Limb (tissue), 2 donors: ENCODE measurements at regions not wholly inside any gene's neighbourhood (a gene's known extent, or its start where the extent isn't known, plus 50 kb on each side); places are given as distances from the start of the nearest gene placed in this dataset.

ENCODE experiments used
- DNase-seq, 2 donors: peaks; one replicate each; pipeline ENCODE4 v3.0.0-alpha.2; 2016; ENCODE audit errors: extremely low spot score in 2 of 2

DNA sequence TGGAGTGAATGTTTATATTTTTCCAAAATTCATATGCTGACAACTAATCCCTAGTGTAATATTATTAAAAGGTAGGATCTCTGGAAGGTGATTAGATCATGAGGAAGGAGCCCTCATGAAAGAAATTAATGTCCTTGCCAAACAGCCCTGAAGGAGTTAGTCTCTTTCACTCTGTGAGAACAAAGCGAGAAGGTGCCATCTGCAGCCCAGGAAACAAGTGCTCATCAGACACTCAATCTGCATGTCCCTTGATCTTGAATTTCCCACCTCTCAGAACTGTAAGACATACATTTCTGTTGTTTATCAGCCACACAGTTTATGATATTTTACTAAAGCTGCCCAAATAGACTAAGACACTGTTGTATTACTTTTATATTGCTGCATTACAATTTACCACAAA lies 1283.4 kb downstream of the PCDH7 start:
- no peak for DNase-seq

DNA sequence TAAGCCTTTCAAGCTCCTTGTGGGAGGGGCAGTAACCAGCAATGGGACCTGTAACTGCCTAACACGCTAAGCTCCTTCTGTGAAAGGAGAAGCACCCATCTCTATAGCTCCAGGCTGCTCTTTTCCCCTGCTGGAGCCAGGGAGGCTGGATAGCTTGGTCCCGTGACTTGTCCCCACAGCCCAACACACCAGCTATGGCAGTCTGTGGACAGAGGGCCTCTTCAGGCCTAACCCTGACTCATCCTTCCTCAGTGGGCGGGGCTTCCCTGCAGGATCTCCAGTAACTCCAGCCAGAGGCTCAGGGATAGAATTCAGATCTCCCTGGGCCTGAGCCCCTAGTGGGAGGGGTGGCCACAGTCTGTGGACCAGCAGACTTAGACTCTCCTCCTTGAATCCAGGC lies 1290.1 kb downstream of the PCDH7 start:
- no peak for DNase-seq

DNA sequence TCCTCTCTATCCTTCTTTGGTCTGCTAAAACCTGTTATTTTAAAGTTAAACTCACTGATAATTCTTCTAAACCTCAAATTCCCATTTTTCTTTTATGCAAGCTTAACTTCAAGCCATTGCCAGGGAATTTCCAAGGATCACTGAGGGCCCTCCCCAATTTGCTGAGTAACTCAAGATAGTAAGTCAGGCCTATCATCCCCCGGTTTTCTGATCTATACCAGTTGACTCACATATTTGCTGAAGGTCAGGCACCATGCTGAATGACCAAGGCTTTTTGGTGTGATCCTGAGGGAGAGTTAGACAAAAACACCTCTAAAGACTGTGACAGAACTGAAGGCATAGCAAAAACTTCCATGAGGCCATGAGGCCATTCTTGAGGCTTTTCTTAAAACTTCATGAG lies 1301.9 kb downstream of the PCDH7 start:
- no peak for DNase-seq

DNA sequence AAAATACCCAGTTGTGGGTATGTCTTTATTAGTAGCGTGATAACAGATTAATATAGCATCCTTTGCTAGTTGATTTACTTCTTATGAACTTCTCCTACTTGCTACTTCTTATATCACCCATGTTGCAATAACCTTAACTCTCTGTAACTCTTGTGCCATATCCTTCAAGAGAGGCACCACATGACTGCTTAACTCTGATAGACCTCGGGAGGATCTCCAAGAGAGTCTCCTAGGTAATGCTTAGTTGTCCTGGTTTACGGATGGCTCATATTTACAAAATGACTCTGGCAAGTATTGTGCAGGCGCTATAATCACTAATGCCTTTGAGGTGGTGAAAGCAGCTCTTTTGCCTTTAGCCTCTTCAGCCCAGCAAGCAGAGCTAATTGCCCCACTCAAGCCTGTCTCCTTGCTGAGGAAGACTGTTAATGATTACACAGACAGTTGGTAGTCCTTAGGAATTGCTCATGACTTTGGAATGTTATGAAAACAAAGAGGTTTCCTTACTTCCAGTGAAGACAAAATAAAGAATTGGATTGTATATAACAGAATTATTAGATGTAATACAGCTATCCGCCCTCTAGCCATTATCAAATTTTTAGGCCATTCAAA lies 1305.8 kb downstream of the PCDH7 start:
- no peak for DNase-seq

DNA sequence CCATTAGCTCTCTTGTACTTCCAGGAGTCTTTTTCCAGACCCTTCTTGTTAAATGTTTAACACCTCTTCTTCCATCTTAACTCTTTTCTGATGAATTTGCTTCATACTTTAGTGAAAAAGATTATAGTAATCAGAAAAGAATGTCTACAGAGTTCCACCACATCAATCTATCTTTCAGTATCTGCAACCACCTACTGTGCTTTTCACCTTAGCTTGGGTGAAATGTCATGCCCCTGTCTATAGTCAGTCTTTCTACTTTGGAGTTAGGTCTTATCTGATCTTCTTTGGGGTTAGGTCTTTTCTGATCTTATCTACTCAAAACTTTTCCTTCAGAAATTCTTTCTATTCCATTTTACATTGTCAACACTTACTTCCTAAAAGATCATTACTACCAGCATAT lies 1310.2 kb downstream of the PCDH7 start:
- DNase-seq: no peak

DNA sequence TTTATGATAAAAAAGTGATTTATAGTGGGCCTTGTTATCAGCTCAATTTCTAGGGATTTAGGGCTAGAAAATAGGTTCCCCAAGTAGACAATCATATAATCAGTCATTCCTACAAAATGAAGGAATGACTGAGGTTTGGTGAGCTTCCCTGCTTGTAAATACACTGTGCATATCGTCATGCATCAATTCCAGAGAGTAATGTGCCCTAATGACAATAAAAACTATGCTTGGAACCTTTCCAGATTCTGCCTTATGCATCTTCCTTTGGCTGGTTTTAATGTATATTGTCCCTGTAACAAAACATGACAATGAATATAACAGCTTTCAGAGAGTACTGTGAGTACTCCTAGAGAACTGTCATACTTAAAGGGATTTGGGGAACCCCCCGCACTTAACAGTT lies 1310.9 kb downstream of the PCDH7 start:
- no peak for DNase-seq

DNA sequence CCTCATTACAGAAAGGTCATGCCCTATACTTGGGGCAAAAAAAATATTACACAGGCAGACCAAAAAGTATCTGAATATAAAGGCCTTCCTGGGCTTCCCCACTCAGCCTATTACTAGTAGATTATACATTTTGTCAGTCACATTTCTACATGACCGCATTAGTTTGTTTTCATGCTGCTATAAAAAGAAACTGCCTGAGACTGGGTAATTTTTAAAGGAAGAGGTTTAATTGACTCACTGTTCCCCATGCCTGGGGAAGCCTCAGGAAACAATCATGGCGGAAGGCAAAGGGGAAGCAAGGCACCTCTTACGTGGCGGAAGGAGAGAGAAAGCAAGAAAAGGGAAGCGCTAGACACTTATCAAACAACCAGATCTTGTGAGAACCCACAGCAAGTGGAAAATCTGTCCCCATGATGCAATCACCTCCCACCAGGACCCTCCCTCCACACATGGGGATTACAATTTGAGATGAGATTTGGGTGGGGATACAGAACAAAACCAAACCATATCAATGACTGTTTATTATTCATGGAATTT lies 1312.0 kb downstream of the PCDH7 start:
- DNase-seq: no peak

DNA sequence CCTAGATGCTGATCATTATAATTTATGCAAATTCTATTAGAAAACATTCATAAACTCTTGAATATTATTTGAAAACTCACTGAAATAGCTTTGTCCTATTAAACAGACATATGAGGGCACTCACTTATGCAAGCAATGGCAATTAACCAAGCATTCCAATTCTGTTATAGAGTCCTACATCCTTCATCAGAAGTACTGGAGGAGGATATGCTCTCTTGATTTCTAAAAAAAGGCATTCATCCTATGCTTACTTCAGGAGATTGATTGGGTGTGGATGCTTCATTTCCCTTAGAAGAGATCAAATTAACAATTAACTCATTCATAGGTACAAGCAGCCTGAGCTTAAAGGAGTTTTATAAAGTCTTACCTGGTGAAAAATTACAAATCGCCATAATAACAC lies 1317.2 kb downstream of the PCDH7 start:
- DNase-seq: no peak

DNA sequence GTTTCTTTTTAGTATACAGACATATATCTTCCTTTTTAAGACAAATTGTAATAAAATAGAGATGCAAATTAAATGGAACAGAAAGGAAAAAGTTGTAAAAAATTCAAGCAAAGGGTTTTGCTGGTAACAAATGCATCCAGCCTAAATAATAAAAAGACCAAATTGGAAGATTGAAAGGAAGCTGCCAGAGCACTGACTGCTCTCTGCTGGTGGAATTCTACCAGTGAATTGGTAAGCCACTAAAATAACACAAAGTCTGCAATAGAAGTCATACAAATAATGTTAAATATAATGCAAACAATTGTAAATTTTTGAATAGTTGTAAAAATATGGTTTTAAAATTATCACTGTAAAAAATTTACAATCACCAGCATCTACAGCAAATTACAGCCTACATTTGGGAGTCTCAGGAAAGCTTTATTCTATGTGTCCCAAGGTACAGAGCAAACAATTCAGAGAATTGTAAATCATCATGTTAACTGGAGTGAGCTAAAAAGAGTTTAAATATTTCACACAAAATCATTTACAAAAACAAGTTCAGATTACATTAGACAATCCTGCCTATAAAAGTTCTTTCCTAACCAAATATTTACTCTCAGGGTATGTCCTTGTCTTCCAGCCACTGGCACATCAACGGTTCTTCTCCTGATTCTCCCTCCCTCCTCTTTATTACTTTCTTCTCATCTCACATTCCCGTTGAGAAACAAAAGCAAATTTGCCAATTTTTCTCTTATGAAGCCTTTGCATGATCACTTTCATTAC lies 1322.5 kb downstream of the PCDH7 start:
- DNase-seq: no peak

DNA sequence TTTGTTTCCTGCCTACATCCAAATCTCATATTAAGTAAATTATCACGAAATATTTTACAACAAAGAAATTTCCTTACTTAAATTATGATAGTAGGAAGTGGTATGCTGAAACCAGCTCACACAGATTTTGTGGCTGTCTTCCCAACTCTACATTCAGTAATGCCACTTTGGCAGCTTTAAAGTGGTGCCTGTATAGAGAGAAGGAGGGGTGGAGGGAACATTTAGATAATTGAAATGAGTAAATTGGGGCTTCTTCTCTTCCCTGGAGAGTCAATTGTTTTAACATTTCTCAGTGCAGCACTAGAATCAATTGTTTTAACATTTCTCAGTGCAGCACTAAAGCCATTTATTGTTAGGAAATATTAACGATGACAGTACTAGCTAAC lies 1323.1 kb downstream of the PCDH7 start:
- no peak for DNase-seq

DNA sequence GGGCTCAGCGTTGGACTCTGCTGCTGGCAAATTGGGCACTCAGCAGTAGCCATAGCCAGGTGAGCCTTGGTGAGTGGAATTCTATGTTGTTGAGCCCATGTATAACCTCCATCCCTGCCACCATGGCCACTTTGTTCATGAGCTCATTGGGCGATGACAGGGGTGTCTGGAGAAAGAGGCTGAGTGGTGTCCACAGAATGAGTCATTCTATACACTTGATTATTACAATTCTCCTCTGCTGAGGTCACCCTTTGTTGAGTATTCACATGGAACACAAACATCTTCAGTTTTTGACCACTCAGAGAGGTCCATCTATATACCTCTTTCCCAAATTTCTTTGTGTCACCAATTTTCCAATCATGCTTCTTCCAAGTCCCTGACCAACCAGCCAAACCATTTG lies 1341.7 kb downstream of the PCDH7 start:
- DNase-seq: no peak

DNA sequence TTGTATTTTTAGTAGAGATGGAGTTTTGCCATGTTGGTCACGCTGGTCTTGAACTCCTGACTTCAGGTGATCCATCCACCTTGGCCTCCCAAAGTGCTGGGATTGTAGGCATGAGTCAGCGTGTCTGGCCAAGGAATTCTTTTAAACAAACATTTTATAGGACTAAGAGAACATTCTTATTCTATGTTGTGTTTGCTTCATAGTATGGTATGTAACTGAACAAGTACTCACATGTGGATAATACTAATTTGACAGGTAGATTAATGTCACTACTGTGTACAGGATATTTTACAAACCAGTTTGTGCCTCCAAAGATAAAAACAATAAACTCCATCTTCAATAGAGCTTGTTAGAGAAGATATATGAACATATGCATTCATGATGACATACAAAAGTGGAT lies 1353.4 kb downstream of the PCDH7 start:
- no peak for DNase-seq

DNA sequence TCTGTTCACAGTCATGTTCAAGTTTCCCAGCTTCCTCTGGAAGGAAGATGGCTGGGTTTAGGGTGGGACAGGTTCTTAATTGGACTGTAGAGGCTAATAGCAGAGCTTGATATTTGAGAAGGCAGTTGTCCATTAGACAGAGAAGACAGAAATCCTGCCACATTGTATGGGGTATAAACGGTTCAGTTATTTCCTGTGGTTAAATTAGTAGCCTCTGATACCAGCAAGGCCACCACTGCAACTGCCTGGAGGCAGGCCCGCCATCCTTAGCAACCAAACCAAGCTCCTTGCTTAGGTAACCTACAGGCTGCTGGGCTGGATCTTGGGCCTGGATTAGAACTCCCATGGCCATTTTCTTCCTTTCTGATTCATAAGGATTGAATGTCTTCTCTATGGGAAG lies 1367.0 kb downstream of the PCDH7 start:
- DNase-seq: no peak

DNA sequence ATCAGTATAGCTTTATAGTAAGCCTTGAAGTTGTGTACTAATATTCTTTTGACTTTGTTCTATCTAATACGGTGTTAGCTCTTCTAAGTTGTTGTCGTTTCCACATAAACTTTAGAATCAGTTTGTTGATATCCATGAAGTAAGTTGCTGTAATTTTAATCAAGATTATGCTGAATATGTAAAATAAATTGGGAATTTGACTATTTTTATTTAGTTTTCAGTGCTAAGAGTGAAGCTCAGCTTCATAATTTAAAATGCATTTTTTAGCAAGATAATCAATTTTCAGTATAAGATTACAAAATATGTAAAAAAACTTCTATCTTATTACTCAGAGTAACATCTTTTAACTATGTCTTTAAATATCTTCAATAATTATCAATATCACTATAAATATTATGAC lies 1374.8 kb downstream of the PCDH7 start:
- DNase-seq: no peak

DNA sequence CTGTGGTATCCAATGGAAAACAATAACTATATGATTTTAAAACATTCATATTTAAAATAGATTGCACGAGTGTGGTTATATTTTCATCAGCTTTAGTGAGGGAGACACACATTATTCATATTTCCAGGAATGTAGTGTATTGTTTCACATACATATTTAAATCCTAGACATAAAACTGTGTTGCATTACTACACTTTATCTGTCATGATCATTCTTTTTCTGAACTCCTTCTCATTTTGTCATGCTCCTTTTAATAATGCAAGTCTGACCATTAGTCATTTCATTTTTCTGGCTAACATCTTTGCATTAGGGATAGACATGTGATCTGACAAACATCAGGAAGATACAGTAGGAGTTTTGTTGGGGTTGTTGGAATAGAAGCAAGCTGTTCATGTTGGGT lies 1382.7 kb downstream of the PCDH7 start:
- no peak for DNase-seq

DNA sequence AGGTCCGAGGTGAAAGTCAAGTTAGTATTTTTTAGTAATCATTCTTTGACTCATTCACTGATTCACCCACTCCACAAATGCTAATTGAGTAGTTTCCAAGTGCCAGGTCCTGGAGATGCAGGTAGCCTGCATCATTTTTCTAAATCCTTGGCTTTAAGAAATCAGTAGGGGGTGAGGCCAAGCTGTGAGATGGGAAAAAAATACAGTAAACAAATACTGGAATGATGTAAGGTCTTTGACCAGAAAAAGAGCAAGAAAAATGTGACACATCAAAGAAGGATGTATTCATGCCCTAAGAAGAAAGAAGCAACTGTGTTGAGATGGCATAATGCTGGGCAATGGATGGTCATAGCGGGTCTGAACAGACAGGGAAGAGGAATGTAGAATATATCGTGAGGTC lies 1386.6 kb downstream of the PCDH7 start:
- DNase-seq: no peak

DNA sequence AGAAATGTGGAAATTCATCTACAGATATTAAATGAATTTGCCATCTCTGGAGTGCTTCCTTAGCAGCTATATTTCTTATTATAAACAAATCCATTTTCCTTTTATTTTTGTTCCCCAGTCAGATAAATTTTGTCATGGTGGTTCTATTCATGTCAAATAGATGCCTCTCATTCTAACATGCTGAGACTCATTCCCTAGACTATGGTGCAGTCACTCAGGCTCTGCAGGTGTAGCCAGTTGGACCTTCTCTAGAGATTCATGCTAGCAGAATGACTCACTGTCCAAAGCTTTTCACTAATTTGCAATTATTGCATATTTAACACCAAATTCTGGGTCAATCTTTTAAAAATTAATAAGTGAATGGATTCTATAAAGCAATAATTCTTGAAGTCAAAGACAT lies 1392.7 kb downstream of the PCDH7 start:
- DNase-seq: no peak

DNA sequence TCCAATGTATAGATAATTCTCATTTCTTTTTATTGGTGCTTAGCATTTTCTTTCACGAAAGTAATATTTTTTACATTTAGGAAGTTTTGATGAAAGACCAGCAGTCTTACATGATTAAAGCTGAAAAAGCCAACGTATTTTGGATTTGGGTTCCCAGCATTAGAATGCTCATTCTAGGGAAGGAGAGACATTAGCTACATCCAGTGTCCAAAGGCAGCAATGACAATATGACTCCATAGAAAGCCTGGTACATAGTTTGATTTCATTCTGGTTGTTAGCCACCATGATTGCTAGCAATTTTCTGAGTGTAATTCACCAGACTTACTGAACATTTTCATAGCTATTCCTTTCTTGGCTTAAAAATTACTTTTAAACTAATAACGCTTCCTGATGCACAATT lies 1397.5 kb downstream of the PCDH7 start:
- DNase-seq: no peak

DNA sequence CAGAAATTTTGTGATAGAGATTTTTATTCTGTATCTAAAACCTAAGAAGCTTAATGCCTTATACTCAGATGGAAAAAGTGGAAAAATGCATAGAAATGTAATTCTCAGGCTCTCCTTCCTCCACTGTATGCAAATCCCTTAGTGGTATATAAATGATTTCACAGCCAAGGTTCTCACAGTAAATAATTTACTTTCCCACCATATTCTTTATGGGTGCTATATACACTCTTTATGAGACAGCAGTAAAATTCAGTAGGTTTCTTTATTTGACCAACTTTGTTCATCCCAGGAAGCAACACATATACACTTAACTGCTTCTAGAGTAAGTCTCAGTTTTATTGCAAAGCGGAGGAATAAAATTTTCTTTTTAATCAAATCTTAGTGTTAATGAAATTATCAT lies 1399.7 kb downstream of the PCDH7 start:
- DNase-seq: no peak

DNA sequence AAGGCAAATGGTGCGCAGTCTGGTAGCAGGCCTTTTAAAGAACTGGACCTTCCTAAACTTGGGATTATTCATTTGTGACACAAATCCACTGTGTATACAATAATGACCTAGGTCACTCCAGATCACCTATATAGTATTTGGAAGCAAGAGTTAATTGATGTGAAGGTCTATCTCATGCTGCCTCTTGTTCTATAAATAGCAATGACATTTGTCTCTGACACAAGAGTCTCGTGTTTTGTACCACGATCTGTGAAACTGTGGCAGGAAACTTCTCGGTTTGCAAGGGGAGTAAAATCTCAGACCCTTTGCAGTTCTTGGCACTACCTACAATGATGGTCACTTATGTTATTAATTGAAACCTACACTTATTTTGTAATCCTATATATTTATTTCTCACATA lies 1408.4 kb downstream of the PCDH7 start:
- no peak for DNase-seq

DNA sequence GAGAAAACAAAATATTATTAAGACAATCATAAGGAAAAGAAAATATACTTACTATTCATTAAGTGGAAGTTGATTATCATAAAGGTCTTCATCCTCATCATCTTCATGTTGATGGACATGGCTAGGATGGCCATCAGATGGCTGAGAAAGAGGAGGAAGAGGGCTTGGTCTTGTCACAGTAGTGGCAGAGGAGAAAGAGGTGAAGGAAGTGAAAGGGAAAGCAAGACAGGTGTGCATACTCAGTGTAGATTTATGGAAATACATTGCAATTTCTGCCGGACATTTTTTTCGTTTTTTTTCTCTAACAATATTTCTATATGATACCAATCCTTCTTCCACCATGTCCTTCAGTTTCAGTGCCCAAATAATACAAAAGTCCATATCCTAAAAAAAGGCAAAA lies 1409.8 kb downstream of the PCDH7 start:
- DNase-seq: no peak

DNA sequence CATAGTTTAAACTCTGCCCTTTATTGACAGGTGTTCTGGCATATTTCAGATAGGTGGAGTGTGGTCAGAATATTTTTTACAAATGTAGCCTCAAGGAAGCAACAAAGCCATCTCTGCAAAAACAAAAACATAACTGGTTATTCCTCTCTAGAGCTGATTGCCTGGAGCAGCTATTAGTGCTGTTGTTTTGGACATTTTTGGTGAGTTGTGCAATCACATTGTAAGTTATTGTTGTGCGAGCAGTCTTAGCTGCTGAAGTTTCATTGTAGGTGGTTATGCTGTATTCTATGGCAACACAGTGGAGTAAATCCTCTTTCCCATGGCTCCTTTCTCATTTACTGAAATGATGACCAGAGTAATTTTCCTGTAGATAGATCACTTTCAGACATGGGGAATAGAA lies 1413.0 kb downstream of the PCDH7 start:
- no peak for DNase-seq

DNA sequence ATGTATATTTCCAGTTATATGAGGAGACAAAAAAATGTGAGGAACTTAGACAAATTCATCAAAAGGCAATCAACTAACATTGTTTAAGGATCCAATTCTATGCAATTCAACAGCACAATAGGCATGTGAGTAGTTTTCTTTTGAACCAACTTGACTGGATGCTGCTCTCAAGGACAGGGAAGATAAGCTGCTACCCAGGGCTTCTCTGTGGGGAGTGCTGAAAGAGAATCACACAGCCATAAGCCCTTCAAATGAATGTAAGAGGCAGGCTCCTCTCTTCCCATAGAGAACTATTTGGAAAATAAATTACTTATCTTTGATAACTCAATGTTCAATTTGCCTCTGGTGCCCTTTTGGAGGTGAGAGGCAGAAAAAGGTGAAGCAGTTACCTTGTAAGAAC lies 1413.6 kb downstream of the PCDH7 start:
- no peak for DNase-seq
